HepG2 (cell line): ENCODE measurements at regions not wholly inside any gene's neighbourhood (a gene's known extent, or its start where the extent isn't known, plus 50 kb on each side); places are given as distances from the start of the nearest gene placed in this dataset.

Experiments
- ATAC-seq: fragments of 200-7000 bp; cut with Tn5 transposase; 3 replicates; pipeline ENCODE4 v1.9.1; 2020; ENCODE audit warnings: mild to moderate bottlenecking, moderate library complexity
- BruUV-seq: library from RNA; stranded (reverse); fragments of 400-500 nt; replicated peaks from 2 replicates; lab custom pipeline; 2021; lab: Mats Ljungman, UMichigan
- CTCF ChIA-PET: fragments of 300-600 bp; formaldehyde crosslinking; extraction: SDS; loops from one replicate; lab custom pipeline; 2021; ENCODE audit warnings: low total read pairs, inconsistent platforms, low intra/inter-chr PET ratio; lab: Yijun Ruan, JAX
- POLR2A ChIA-PET: fragments of 350-600 bp; sonication (Branson Sonifier 250); formaldehyde crosslinking; loops from one replicate; lab custom pipeline; 2020; ENCODE audit warnings: antibody characterized with exemption, inconsistent platforms; lab: Yijun Ruan, JAX
- DNase-seq: peaks from one replicate; pipeline ENCODE4 v3.0.0-alpha.2; 2015; ENCODE audit warnings: low spot score
- FAIRE-seq: peaks from 3 replicates; lab custom pipeline; 2011; peaks lifted over from hg19 to GRCh38; lab: Jason Lieb, UNC
- H2AFZ ChIP-seq: one replicate; pipeline ENCODE4 v1.6.1; 2011; ENCODE audit warnings: low read length, inconsistent platforms
- H3K27ac ChIP-seq: fragments of 300-600 bp; 3 replicates; pipeline ENCODE4 v1.8.0; 2011; ENCODE audit warnings: mixed run types, mild to moderate bottlenecking, mixed read lengths, low read length, inconsistent platforms; ENCODE audit not compliant: insufficient read depth; ENCODE audit errors: extremely low read length
- H3K27me3 ChIP-seq, 2 experiments: fragments of 200-600 bp in 1 of 2; 2 replicates in 1 of 2; 3 replicates in 1 of 2; pipeline versions ENCODE4 v1.6.0 to v1.8.0; 2011; ENCODE audit warnings: low read length in 2 of 2, mild to moderate bottlenecking in 2 of 2, moderate library complexity in 2 of 2, inconsistent platforms in 1 of 2; ENCODE audit not compliant: insufficient read depth in 2 of 2, control insufficient read depth in 1 of 2
- H3K36me3 ChIP-seq, 2 experiments: fragments of 200-600 bp in 1 of 2; replicated peaks in 1 of 2; 2 replicates in 1 of 2; 3 replicates in 1 of 2; pipeline versions ENCODE4 v1.5.1 to v1.8.0; 2011; ENCODE audit warnings: low read length in 2 of 2, inconsistent platforms in 1 of 2; ENCODE audit not compliant: insufficient read depth in 2 of 2, control insufficient read depth in 1 of 2
- H3K4me1 ChIP-seq: 2 replicates; pipeline ENCODE4 v1.5.1; 2012; ENCODE audit warnings: low read length, inconsistent platforms; ENCODE audit not compliant: insufficient read depth
- H3K4me2 ChIP-seq: 2 replicates; pipeline ENCODE4 v1.6.0; 2011; ENCODE audit warnings: low read depth, low read length, inconsistent platforms
- H3K4me3 ChIP-seq, 3 experiments: fragments of 200-600 bp in 1 of 3; sonication (generic), shearing (Covaris generic) in 1 of 3; replicated peaks in 1 of 3; 2 replicates each; pipeline ENCODE4 v1.5.1; 2011 to 2016; ENCODE audit warnings: low read length in 3 of 3, inconsistent platforms in 2 of 3, low read depth in 2 of 3, mild to moderate bottlenecking in 2 of 3, control low read depth in 1 of 3, mixed read lengths in 1 of 3; ENCODE audit not compliant: insufficient read depth in 1 of 3
- H3K79me2 ChIP-seq: one replicate; pipeline ENCODE4 v1.6.1; 2011; ENCODE audit warnings: low read length, inconsistent platforms; ENCODE audit not compliant: insufficient read depth
- H3K9ac ChIP-seq: 2 replicates; pipeline ENCODE4 v1.6.0; 2011; ENCODE audit warnings: mild to moderate bottlenecking, low read depth, low read length, inconsistent platforms; ENCODE audit not compliant: insufficient read depth
- H3K9me3 ChIP-seq: 2 replicates; pipeline ENCODE4 v1.5.1; 2012; ENCODE audit warnings: mild to moderate bottlenecking, low read length
- H4K20me1 ChIP-seq: 2 replicates; pipeline ENCODE4 v1.6.0; 2011; ENCODE audit warnings: inconsistent platforms, mild to moderate bottlenecking, low read length, moderate library complexity; ENCODE audit not compliant: insufficient read depth
- HNRNPUL1 ChIP-seq: fragments of 200-400 bp; formaldehyde crosslinking; IDR thresholded peaks from 2 replicates; pipeline ENCODE4 v1.6.1; 2017; ENCODE audit warnings: low read depth, mild to moderate bottlenecking, low read length, moderate library complexity
- PHB2 ChIP-seq: fragments of 450-650 bp; IDR thresholded peaks from 2 replicates; pipeline ENCODE4 v1.6.1; 2018; ENCODE audit not compliant: partially characterized antibody
- TCF7 ChIP-seq: sonication (generic); IDR thresholded peaks from 2 replicates; pipeline ENCODE4 v1.6.1; 2016; ENCODE audit warnings: antibody characterized with exemption, low read depth
- ZNF329 ChIP-seq: sonication (generic); formaldehyde crosslinking; IDR thresholded peaks from 2 replicates; pipeline ENCODE4 v1.9.0; 2021; ENCODE audit warnings: low read depth, mild to moderate bottlenecking, missing genetic modification reagents
- ZNF619 ChIP-seq: sonication (generic); formaldehyde crosslinking; IDR thresholded peaks from 2 replicates; pipeline ENCODE4 v1.4.0; 2020; ENCODE audit warnings: mild to moderate bottlenecking, missing genetic modification reagents
- ZNF746 ChIP-seq: sonication (generic); formaldehyde crosslinking; IDR thresholded peaks from 2 replicates; pipeline ENCODE4 v1.8.0; 2022; ENCODE audit warnings: mild to moderate bottlenecking, missing genetic modification reagents
- ZNF772 ChIP-seq: sonication (generic); formaldehyde crosslinking; IDR thresholded peaks from 2 replicates; pipeline ENCODE4 v1.5.0; 2020; ENCODE audit warnings: mild to moderate bottlenecking, missing genetic modification reagents
- WGBS: methylation state at CpG from one replicate; pipeline ENCODE4 v1.1.6; 2017; ENCODE audit warnings: low lambda C conversion rate; 5-methylcytosine and 5-hydroxymethylcytosine counted together
- in situ Hi-C: cut with HindIII; loops from 2 replicates; pipeline ENCODE4 v1.10.0; 2017; ENCODE audit warnings: low pct_unique_long_range_greater_than_20kb; ENCODE audit not compliant: extremely low pct_ligation_motif_present
- intact Hi-C: fragments of 100-400 bp; cut with micrococcal nuclease; formaldehyde crosslinking; loops from one replicate; pipeline ENCODE4 v1.10.0; 2022; ENCODE audit not compliant: unreplicated experiment
- TF ChIP-seq, protein P1 (sequence below): IDR thresholded peaks from 2 replicates; pipeline ENCODE4 v1.6.1; 2016; ENCODE audit warnings: missing compliant biosample characterization, missing genetic modification reagents, borderline replicate concordance
- TF ChIP-seq, protein P2 (sequence below): sonication (generic); formaldehyde crosslinking; IDR thresholded peaks from 2 replicates; pipeline ENCODE4 v1.8.0; 2022; ENCODE audit warnings: mild to moderate bottlenecking, missing genetic modification reagents; ENCODE audit not compliant: insufficient replicate concordance
- TF ChIP-seq, protein P3 (sequence below): sonication (generic); formaldehyde crosslinking; IDR thresholded peaks from 2 replicates; pipeline ENCODE4 v1.5.1; 2020; ENCODE audit warnings: missing genetic modification reagents, mild to moderate bottlenecking, borderline replicate concordance
- TF ChIP-seq, protein P4 (sequence below): sonication (generic); formaldehyde crosslinking; IDR thresholded peaks from 2 replicates; pipeline ENCODE4 v1.8.1; 2023; ENCODE audit warnings: missing genetic modification reagents, mild to moderate bottlenecking, borderline replicate concordance
- TF ChIP-seq, protein P5 (sequence below): sonication (generic); formaldehyde crosslinking; IDR thresholded peaks from 2 replicates; pipeline ENCODE4 v1.4.0; 2020; ENCODE audit warnings: mild to moderate bottlenecking, missing genetic modification reagents, borderline replicate concordance
- TF ChIP-seq, protein P6 (sequence below): sonication (generic); formaldehyde crosslinking; IDR thresholded peaks from 2 replicates; pipeline ENCODE4 v1.5.0; 2020; ENCODE audit warnings: missing genetic modification reagents

DNA sequence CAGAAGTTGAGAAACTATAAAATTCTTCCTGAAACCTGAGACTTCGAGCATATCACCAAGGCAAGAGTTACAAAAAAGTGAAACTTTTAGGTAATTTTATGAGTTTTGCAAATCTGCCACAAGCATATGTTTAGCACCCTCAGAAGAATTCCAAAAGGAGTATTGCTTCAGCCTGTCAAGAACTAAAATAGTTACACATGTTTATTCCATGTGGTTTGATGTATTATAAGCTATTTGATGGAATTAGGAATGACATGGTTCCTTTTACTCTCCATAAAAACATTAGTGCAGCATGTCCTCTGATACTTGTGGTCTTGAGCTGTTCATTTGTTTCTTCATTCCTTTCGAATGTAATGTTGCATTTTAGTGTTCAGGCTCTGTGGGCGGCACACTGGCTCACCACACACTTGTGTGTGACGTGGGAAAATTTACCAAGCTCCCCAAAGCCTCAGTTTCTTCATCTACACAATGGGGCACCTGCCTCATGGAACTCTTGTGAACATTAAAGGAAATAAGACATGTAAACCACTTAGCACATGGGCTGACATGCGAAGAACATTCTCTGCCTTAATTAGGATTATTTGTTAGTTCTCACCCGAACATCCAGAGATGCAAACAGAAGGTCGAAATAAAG lies 204.2 kb upstream of the FOXF1 start:
- Histone ChIP-seq H4K20me1 (no peaks in the 10 kb centered on the region), H3K79me2 (no peaks in the 10 kb centered on the region), H3K27ac (no peak overlapping the region), H3K4me1 (no peaks in the 10 kb centered on the region), H3K4me3 (no peak overlapping the region), H3K27me3 (peaks cover 4 to 47% of the 10 kb centered on the region in 2 experiments; a peak in 4 of 5 replicates), H3K9me3 (no peaks in the 10 kb centered on the region), H2AFZ (no peak overlapping the region), H3K36me3 (no peaks in the 10 kb centered on the region), H3K4me2 (no peak overlapping the region), H3K9ac (no peak overlapping the region)
- BruUV-seq: no TSS peak
- 25% methylated on average over 7 of the region's 7 CpGs for WGBS
- DNase-seq: no peak
- in situ Hi-C loops: loop anchor here (10.0 kb wide), 1 partner anchor 231 kb away; no protein-coding TSS in a partner anchor
- FAIRE-seq: no peak
- intact Hi-C loops: no loop called here
- ChIA-PET CTCF (no interaction called here), POLR2A (no interaction called here)
- ATAC-seq: no peak
- no peak for TF ChIP-seq ZNF772 (CRISPR knock-in tag)
- TF ChIP-seq, protein P1, sequence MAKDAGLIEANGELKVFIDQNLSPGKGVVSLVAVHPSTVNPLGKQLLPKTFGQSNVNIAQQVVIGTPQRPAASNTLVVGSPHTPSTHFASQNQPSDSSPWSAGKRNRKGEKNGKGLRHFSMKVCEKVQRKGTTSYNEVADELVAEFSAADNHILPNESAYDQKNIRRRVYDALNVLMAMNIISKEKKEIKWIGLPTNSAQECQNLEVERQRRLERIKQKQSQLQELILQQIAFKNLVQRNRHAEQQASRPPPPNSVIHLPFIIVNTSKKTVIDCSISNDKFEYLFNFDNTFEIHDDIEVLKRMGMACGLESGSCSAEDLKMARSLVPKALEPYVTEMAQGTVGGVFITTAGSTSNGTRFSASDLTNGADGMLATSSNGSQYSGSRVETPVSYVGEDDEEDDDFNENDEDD (CRISPR knock-in tag): no peak
- no peak for TF ChIP-seq ZNF619 (CRISPR knock-in tag)
- no peak for TF ChIP-seq PHB2
- TF ChIP-seq, protein P2, sequence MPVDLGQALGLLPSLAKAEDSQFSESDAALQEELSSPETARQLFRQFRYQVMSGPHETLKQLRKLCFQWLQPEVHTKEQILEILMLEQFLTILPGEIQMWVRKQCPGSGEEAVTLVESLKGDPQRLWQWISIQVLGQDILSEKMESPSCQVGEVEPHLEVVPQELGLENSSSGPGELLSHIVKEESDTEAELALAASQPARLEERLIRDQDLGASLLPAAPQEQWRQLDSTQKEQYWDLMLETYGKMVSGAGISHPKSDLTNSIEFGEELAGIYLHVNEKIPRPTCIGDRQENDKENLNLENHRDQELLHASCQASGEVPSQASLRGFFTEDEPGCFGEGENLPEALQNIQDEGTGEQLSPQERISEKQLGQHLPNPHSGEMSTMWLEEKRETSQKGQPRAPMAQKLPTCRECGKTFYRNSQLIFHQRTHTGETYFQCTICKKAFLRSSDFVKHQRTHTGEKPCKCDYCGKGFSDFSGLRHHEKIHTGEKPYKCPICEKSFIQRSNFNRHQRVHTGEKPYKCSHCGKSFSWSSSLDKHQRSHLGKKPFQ (CRISPR knock-in tag): no peak
- TF ChIP-seq, protein P3, sequence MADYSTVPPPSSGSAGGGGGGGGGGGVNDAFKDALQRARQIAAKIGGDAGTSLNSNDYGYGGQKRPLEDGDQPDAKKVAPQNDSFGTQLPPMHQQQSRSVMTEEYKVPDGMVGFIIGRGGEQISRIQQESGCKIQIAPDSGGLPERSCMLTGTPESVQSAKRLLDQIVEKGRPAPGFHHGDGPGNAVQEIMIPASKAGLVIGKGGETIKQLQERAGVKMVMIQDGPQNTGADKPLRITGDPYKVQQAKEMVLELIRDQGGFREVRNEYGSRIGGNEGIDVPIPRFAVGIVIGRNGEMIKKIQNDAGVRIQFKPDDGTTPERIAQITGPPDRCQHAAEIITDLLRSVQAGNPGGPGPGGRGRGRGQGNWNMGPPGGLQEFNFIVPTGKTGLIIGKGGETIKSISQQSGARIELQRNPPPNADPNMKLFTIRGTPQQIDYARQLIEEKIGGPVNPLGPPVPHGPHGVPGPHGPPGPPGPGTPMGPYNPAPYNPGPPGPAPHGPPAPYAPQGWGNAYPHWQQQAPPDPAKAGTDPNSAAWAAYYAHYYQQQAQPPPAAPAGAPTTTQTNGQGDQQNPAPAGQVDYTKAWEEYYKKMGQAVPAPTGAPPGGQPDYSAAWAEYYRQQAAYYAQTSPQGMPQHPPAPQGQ (CRISPR knock-in tag): no peak
- no peak for TF ChIP-seq ZNF746 (CRISPR knock-in tag)
- TF ChIP-seq, protein P4, sequence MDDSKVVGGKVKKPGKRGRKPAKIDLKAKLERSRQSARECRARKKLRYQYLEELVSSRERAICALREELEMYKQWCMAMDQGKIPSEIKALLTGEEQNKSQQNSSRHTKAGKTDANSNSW: no peak
- no peak for TF ChIP-seq TCF7
- no peak for TF ChIP-seq HNRNPUL1
- TF ChIP-seq, protein P5, sequence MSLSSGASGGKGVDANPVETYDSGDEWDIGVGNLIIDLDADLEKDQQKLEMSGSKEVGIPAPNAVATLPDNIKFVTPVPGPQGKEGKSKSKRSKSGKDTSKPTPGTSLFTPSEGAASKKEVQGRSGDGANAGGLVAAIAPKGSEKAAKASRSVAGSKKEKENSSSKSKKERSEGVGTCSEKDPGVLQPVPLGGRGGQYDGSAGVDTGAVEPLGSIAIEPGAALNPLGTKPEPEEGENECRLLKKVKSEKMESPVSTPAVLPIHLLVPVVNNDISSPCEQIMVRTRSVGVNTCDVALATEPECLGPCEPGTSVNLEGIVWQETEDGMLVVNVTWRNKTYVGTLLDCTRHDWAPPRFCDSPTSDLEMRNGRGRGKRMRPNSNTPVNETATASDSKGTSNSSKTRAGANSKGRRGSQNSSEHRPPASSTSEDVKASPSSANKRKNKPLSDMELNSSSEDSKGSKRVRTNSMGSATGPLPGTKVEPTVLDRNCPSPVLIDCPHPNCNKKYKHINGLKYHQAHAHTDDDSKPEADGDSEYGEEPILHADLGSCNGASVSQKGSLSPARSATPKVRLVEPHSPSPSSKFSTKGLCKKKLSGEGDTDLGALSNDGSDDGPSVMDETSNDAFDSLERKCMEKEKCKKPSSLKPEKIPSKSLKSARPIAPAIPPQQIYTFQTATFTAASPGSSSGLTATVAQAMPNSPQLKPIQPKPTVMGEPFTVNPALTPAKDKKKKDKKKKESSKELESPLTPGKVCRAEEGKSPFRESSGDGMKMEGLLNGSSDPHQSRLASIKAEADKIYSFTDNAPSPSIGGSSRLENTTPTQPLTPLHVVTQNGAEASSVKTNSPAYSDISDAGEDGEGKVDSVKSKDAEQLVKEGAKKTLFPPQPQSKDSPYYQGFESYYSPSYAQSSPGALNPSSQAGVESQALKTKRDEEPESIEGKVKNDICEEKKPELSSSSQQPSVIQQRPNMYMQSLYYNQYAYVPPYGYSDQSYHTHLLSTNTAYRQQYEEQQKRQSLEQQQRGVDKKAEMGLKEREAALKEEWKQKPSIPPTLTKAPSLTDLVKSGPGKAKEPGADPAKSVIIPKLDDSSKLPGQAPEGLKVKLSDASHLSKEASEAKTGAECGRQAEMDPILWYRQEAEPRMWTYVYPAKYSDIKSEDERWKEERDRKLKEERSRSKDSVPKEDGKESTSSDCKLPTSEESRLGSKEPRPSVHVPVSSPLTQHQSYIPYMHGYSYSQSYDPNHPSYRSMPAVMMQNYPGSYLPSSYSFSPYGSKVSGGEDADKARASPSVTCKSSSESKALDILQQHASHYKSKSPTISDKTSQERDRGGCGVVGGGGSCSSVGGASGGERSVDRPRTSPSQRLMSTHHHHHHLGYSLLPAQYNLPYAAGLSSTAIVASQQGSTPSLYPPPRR (CRISPR knock-in tag): no peak
- TF ChIP-seq, protein P6, sequence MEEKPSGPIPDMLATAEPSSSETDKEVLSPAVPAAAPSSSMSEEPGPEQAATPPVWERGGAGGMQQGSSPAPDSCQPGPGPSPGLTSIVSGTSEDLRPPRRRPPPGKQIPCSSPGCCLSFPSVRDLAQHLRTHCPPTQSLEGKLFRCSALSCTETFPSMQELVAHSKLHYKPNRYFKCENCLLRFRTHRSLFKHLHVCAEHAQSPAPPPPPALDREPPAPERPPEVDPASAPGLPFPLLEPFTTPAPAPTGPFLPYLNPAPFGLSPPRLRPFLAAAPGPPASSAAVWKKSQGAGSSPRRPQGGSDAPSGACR (CRISPR knock-in tag): no peak
- TF ChIP-seq ZNF329 (CRISPR knock-in tag): no peak
